PC-9 (cell line): ENCODE measurements at regions not wholly inside any gene's neighbourhood (a gene's known extent, or its start where the extent isn't known, plus 50 kb on each side); places are given as distances from the start of the nearest gene placed in this dataset.

Experiments
- BruUV-seq: library from RNA; stranded (reverse); fragments of 400-500 nt; replicated peaks from 2 replicates; lab custom pipeline; 2021; lab: Mats Ljungman, UMichigan
- CTCF ChIA-PET: fragments of 300-600 bp; sonication (Branson Sonifier 250); formaldehyde crosslinking; loops from one replicate; lab custom pipeline; 2022; ENCODE audit warnings: antibody characterized with exemption; lab: Charles Lee
- POLR2A ChIA-PET: fragments of 300-600 bp; sonication (Branson Sonifier 250); formaldehyde crosslinking; loops from one replicate; lab custom pipeline; 2022; ENCODE audit warnings: antibody characterized with exemption; ENCODE audit not compliant: unreplicated experiment; lab: Charles Lee
- DNase-seq, 2 experiments: peaks; one replicate each; pipeline versions ENCODE4 v3.0.0 to v3.0.0-alpha.2; 2015 to 2022; ENCODE audit warnings: mixed read lengths in 1 of 2
- H2AFZ ChIP-seq: fragments of 200-600 bp; sonication (generic); 2 replicates; pipeline ENCODE4 v1.8.1; 2017; ENCODE audit warnings: antibody characterized with exemption
- H3F3A ChIP-seq: fragments of 200-600 bp; sonication (generic); 2 replicates; pipeline ENCODE4 v1.8.1; 2017; ENCODE audit warnings: antibody characterized with exemption, mild to moderate bottlenecking, low read depth; ENCODE audit not compliant: insufficient read depth
- H3K27ac ChIP-seq: fragments of 200-600 bp; sonication (generic); 2 replicates; pipeline ENCODE4 v1.6.1; 2016; ENCODE audit warnings: mixed run types
- H3K27me3 ChIP-seq: fragments of 200-600 bp; sonication (generic); 2 replicates; pipeline ENCODE4 v1.6.1; 2016; ENCODE audit warnings: low read depth, mixed run types; ENCODE audit not compliant: insufficient read depth
- H3K36me3 ChIP-seq: fragments of 200-600 bp; sonication (generic); 2 replicates; pipeline ENCODE4 v1.6.1; 2016; ENCODE audit warnings: low read depth, mixed run types
- H3K4me1 ChIP-seq: fragments of 200-600 bp; sonication (generic); replicated peaks from 2 replicates; pipeline ENCODE4 v1.6.1; 2016; ENCODE audit warnings: mixed run types; ENCODE audit not compliant: insufficient read depth
- H3K4me2 ChIP-seq: fragments of 200-600 bp; sonication (generic); 2 replicates; pipeline ENCODE4 v1.6.1; 2017; ENCODE audit warnings: mixed run types
- H3K4me3 ChIP-seq: fragments of 200-600 bp; sonication (generic); 2 replicates; pipeline ENCODE4 v1.6.1; 2016; ENCODE audit warnings: mixed run types
- H3K79me2 ChIP-seq: fragments of 200-600 bp; sonication (generic); 2 replicates; pipeline ENCODE4 v1.6.1; 2017; ENCODE audit warnings: low read depth, mixed run types
- H3K9me2 ChIP-seq: fragments of 200-600 bp; sonication (generic); 2 replicates; pipeline ENCODE4 v1.8.1; 2017; ENCODE audit warnings: mild to moderate bottlenecking; ENCODE audit not compliant: insufficient read depth
- H3K9me3 ChIP-seq: fragments of 200-600 bp; sonication (generic); 2 replicates; pipeline ENCODE4 v1.8.1; 2016; ENCODE audit warnings: low read depth; ENCODE audit not compliant: insufficient read depth
- H4K20me1 ChIP-seq: fragments of 200-600 bp; sonication (generic); 2 replicates; pipeline ENCODE4 v1.8.1; 2017; ENCODE audit not compliant: insufficient read depth
- CTCF ChIP-seq: fragments of 200-600 bp; sonication (generic); conservative IDR thresholded peaks from 2 replicates; pipeline ENCODE4 v1.6.1; 2017; ENCODE audit warnings: mixed run types, antibody characterized with exemption, mild to moderate bottlenecking, moderate library complexity
- EZH2 ChIP-seq: fragments of 200-600 bp; sonication (generic); IDR thresholded peaks from 2 replicates; pipeline ENCODE4 v1.8.0; 2017; ENCODE audit warnings: antibody characterized with exemption, low read depth
- intact Hi-C: fragments of 100-400 bp; cut with micrococcal nuclease; formaldehyde crosslinking; loops from one replicate; pipeline ENCODE4 v1.10.0; 2022; ENCODE audit not compliant: unreplicated experiment

GRCh38 chr7:16233517-16233916 lies 187.8 kb downstream of the CRPPA start:
- Histone ChIP-seq H3K9me2 (no peaks in the 10 kb centered on the region), H3K27ac (no peak overlapping the region), H2AFZ (no peak overlapping the region), H3K4me1 (peaks cover 6% of the 10 kb centered on the region; the same call in 1 of the 2 replicates), H3K79me2 (no peaks in the 10 kb centered on the region), H3K4me2 (no peak overlapping the region), H3K27me3 (no peaks in the 10 kb centered on the region), H3F3A (0 out of 2 replicates have a peak, but pooled peaks cover 4% of the 10 kb centered on the region), H3K9me3 (peaks cover 15% of the 10 kb centered on the region; the same call in 1 of the 2 replicates), H3K36me3 (no peaks in the 10 kb centered on the region), H3K4me3 (no peak overlapping the region), H4K20me1 (no peaks in the 10 kb centered on the region)
- BruUV-seq, result no TSS peak
- TF ChIP-seq EZH2 (no peak), CTCF (no peak)
- intact Hi-C loops, result no loop called here
- ChIA-PET POLR2A (no interaction called here), CTCF (no interaction called here)
- no peak for DNase-seq

DNA sequence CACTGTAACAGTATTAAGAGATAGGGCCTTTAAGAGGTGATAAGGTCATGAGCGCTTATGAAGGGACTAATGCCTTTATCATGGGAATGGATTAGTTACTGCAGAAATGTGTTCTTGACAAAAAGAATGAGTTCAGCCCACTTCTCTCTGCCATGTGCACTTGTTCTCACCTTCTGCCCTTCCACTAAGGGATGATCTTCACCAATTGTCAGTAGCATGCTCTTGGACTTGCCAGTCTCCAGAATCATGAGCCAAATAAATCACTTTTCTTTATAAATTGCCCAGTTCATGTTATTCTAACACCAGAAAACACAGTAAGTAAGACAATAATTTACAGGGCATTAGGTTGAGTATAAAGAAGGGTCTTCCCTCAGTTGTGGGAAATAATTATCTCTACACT lies 189.1 kb downstream of the CRPPA start:
- Histone ChIP-seq H3K36me3 (no peaks in the 10 kb centered on the region), H3K4me3 (no peak overlapping the region), H3K4me2 (no peak overlapping the region), H3K27me3 (no peaks in the 10 kb centered on the region), H3K4me1 (peaks cover 6% of the 10 kb centered on the region; the same call in 1 of the 2 replicates), H4K20me1 (no peaks in the 10 kb centered on the region), H3K27ac (no peak overlapping the region), H3F3A (0 out of 2 replicates have a peak, but pooled peaks cover 4% of the 10 kb centered on the region), H3K79me2 (no peaks in the 10 kb centered on the region), H3K9me3 (peaks cover 15% of the 10 kb centered on the region; the same call in 1 of the 2 replicates), H3K9me2 (no peaks in the 10 kb centered on the region), H2AFZ (no peak overlapping the region)
- intact Hi-C loops, result no loop called here
- ChIA-PET POLR2A (no interaction called here), CTCF (no interaction called here)
- BruUV-seq, result no TSS peak
- TF ChIP-seq EZH2 (no peak), CTCF (no peak)
- no peak for DNase-seq

DNA sequence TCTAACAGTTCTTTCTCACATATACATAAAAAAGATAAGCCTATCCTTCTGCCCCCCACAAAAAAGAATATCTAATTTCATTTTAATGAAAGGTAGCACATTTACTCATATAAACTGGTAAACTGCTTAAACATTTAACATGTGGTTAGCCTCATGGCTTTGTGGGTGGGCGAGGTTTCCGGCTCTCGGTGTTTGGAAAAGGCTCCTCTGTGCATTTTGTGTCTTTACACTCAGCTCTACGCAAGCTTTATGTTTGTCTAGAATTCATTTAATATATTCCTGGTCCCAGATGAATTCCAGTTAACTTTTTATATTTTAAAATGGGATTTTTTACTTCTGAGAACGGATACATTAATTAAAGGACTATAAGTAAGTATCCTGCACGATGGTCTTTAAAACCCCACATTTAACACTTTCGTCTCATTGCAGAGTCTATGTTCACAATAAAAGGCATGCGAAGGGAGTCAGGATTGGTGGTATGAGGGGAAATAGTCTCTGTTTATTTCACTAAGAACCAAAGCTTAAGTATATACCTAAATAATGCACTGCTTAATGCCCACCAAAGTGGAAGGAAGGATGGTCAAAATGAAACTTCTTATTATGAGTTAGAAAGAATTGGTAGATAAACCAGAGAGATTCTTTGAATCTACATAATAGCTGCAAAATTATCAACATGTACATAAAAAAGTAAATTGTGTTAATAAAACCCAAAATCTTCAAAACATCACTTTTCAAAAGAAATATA lies 197.2 kb downstream of the CRPPA start:
- Histone ChIP-seq H3K4me2 (no peak overlapping the region), H3F3A (no peaks in the 10 kb centered on the region), H3K79me2 (no peaks in the 10 kb centered on the region), H3K27me3 (no peaks in the 10 kb centered on the region), H4K20me1 (no peaks in the 10 kb centered on the region), H3K4me1 (no peaks in the 10 kb centered on the region), H3K4me3 (no peak overlapping the region), H3K27ac (no peak overlapping the region), H3K36me3 (no peaks in the 10 kb centered on the region), H2AFZ (no peak overlapping the region), H3K9me3 (peaks cover under 1% of the 10 kb centered on the region; the same call in 1 of the 2 replicates), H3K9me2 (no peaks in the 10 kb centered on the region)
- BruUV-seq, result no TSS peak
- intact Hi-C loops, result no loop called here
- CTCF ChIA-PET, result no interaction called here
- POLR2A ChIA-PET, result no interaction called here
- no peak for DNase-seq
- TF ChIP-seq CTCF (no peak), EZH2 (no peak)
